CD4-positive, alpha-beta T cell treated with Interleukin-12 subunit alpha and Interleukin-12 subunit beta, for 1 hour (primary cell): ENCODE measurements at regions not wholly inside any gene's neighbourhood (a gene's known extent, or its start where the extent isn't known, plus 50 kb on each side); places are given as distances from the start of the nearest gene placed in this dataset.
"Not testable (repeated sequence)": the region's sequence is repeated elsewhere in the genome, so short reads cannot be mapped to it uniquely, and the experiment has no call there.

Source experiments
- DNase-seq: peaks from one replicate; pipeline ENCODE4 v3.0.0-alpha.2; 2020

GRCh38 chr3:40864146-40864782 is 335.0 kb upstream of the CTNNB1 start:
- no peak for DNase-seq

- DNase-seq, result no peak
Measured at GRCh38 chr3:40864915-40865314, 334.4 kb upstream of the CTNNB1 start.

GRCh38 chr3:40867797-40868196 is 331.5 kb upstream of the CTNNB1 start:
- no peak for DNase-seq

GRCh38 chr3:40869013-40869412 is 330.3 kb upstream of the CTNNB1 start:
- no peak for DNase-seq

- DNase-seq, result no peak
Measured at GRCh38 chr3:40869939-40870338, 329.4 kb upstream of the CTNNB1 start.

GRCh38 chr3:40871394-40871793 is 327.9 kb upstream of the CTNNB1 start:
- DNase-seq, result no peak

- DNase-seq, result no peak
Measured at GRCh38 chr3:40872258-40872920, 326.9 kb upstream of the CTNNB1 start.

- DNase-seq, result no peak
Measured at GRCh38 chr3:40873476-40873875, 325.8 kb upstream of the CTNNB1 start.

GRCh38 chr3:40873934-40874699 is 325.2 kb upstream of the CTNNB1 start:
- no peak for DNase-seq

GRCh38 chr3:40875581-40875980 is 323.7 kb upstream of the CTNNB1 start:
- DNase-seq, result no peak

GRCh38 chr3:40876009-40876408 is 323.3 kb upstream of the CTNNB1 start:
- no peak for DNase-seq

- DNase-seq, result no peak
Measured at GRCh38 chr3:40876496-40876895, 322.8 kb upstream of the CTNNB1 start.

GRCh38 chr3:40877631-40878463 is 321.5 kb upstream of the CTNNB1 start:
- DNase-seq, result no peak

GRCh38 chr3:40878464-40878905 is 320.8 kb upstream of the CTNNB1 start:
- no peak for DNase-seq

GRCh38 chr3:40885430-40885829 is 313.9 kb upstream of the CTNNB1 start:
- no peak for DNase-seq

GRCh38 chr3:40886660-40887425 is 312.5 kb upstream of the CTNNB1 start:
- no peak for DNase-seq

- no peak for DNase-seq
Measured at GRCh38 chr3:40891186-40891585, 308.1 kb upstream of the CTNNB1 start.

- no peak for DNase-seq
Measured at GRCh38 chr3:40895109-40895508, 304.2 kb upstream of the CTNNB1 start.

- no peak for DNase-seq
Measured at GRCh38 chr3:40899286-40899712, 300.0 kb upstream of the CTNNB1 start.

GRCh38 chr3:40901298-40901697 is 298.0 kb upstream of the CTNNB1 start:
- DNase-seq, result no peak

- no peak for DNase-seq
Measured at GRCh38 chr3:40901796-40902195, 297.5 kb upstream of the CTNNB1 start.

GRCh38 chr3:40907907-40908465 is 291.3 kb upstream of the CTNNB1 start:
- DNase-seq, result not testable (repeated sequence)
